Activated CD8-positive, alpha-beta memory T cell treated with anti-CD3 and anti-CD28 coated beads, Interleukin-2, amount 10 ng/mL, durations not matched to agents 7 days and 5 days (primary cell): ENCODE measurements at regions not wholly inside any gene's neighbourhood (a gene's known extent, or its start where the extent isn't known, plus 50 kb on each side); places are given as distances from the start of the nearest gene placed in this dataset.

Experiments
- ATAC-seq: fragments of 150-1000 bp; cut with Tn5 transposase; one replicate; pipeline ENCODE4 v1.10.0; 2021; ENCODE audit warnings: moderate library complexity
- CTCF ChIA-PET: fragments of 350-600 bp; sonication (Branson Sonifier 250); formaldehyde crosslinking; loops from one replicate; lab custom pipeline; 2021; ENCODE audit warnings: antibody characterized with exemption; lab: Charles Lee
- DNase-seq: peaks from one replicate; pipeline ENCODE4 v3.0.0-alpha.2; 2020
- H3K27ac Mint-ChIP-seq: one replicate; pipeline ENCODE4 v1.8.0; 2021; ENCODE audit warnings: mild to moderate bottlenecking, mixed read lengths
- H3K27me3 Mint-ChIP-seq: one replicate; pipeline ENCODE4 v1.8.0; 2021; ENCODE audit warnings: mixed read lengths
- H3K36me3 Mint-ChIP-seq: one replicate; pipeline ENCODE4 v1.8.0; 2021; ENCODE audit warnings: mild to moderate bottlenecking, mixed read lengths
- H3K4me1 Mint-ChIP-seq: one replicate; pipeline ENCODE4 v1.8.0; 2021; ENCODE audit warnings: mixed read lengths
- H3K4me3 Mint-ChIP-seq: one replicate; pipeline ENCODE4 v1.8.0; 2021; ENCODE audit warnings: mild to moderate bottlenecking, moderate library complexity, mixed read lengths
- H3K9me3 Mint-ChIP-seq: one replicate; pipeline ENCODE4 v1.8.0; 2022; ENCODE audit warnings: low read depth, mixed read lengths

DNA sequence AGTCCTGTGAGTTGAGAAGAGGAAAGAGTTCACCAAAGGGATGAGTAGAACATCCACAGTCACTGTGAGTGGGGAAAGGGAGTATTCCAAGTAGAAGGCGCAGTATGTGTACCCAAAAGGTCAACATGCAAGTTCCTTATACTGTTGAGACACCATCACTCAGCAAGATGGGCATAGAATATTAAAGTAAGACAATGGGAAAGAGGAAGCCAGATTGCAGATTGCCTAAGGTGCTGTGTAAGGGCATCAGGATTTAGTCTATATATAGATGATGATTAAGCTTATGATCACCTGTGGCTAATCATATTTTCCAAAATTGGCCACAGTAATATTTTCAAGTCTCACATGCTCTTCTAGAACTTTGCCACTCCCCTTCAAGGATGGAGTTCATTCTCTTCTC lies 120.1 kb upstream of the CAMK1G start:
- Mint-ChIP-seq H3K27me3 (peaks cover 15% of the 10 kb centered on the region), H3K4me3 (no peak overlapping the region), H3K36me3 (no peaks in the 10 kb centered on the region), H3K4me1 (no peaks in the 10 kb centered on the region), H3K9me3 (no peaks in the 10 kb centered on the region), H3K27ac (no peak overlapping the region)
- no peak for DNase-seq
- ATAC-seq = no peak
- CTCF ChIA-PET = no interaction called here

DNA sequence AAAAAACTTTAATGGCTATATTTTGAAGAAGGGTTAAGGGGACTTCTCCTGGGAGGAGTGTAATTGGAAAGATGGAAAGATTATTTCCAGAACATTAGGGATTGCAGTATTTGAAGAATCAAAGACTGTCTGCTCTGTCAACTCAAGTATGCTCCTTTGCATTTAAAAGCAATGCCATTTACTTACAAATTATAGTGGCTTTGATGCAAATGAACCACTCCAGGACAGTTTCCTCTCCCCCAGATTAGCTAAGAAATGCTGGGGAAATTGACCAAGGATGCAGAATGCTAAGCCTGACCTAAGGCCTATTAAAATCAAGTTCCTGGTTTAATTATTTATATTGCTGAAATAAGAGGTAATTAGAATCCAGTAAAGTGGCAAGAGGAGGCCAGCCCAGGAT lies 110.5 kb upstream of the CAMK1G start:
- ATAC-seq = no peak
- Mint-ChIP-seq H3K4me3 (no peak overlapping the region), H3K36me3 (no peaks in the 10 kb centered on the region), H3K4me1 (no peaks in the 10 kb centered on the region), H3K9me3 (peaks cover 8% of the 10 kb centered on the region), H3K27ac (no peak overlapping the region), H3K27me3 (peaks cover 3% of the 10 kb centered on the region)
- no peak for DNase-seq
- CTCF ChIA-PET = no interaction called here

DNA sequence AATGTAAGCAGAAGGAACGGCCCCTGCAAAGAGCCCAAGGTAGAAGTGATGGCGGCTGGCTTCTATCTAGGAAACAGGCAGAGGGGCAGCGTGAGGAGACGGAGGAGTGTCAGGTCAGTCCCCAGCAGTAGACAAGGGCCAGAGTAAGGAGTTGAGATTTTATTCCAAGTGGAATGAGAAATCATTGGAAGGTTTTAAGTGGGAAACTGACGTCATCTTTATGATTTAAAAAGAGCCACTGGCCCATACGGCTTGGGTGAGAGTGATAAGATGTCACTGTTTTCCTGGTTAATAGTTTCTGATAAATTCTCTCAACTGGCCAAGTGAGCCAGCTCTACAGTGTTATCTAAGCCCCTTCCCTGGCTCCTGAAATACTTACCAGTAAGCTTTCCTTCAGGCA lies 103.2 kb upstream of the CAMK1G start:
- no peak for ATAC-seq
- CTCF ChIA-PET = no interaction called here
- Mint-ChIP-seq H3K9me3 (no peaks in the 10 kb centered on the region), H3K4me3 (no peak overlapping the region), H3K27ac (no peak overlapping the region), H3K36me3 (no peaks in the 10 kb centered on the region), H3K27me3 (peaks cover 9% of the 10 kb centered on the region), H3K4me1 (no peaks in the 10 kb centered on the region)
- no peak for DNase-seq

DNA sequence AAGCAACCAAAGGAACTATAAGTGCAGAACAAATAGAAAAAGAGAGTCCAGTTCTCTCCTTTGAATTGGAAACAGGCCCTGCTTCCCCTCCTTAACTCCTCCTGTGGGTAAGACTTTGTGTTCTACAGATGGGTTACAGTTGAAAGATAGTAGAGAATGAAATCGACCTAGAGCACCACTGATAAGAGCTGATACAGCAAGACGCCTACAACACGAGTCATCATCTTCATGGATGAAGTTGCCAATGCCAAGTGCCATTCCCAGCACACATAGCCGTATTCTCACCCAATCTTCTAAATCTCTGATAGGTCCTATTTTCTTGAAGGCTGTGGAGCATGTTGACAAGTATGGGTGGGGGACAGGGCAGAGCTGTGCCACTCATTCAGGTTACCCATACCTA lies 99.8 kb upstream of the CAMK1G start:
- no peaks in the 10 kb centered on the region for H3K4me1 Mint-ChIP-seq
- H3K4me3 Mint-ChIP-seq = no peak overlapping the region
- no peaks in the 10 kb centered on the region for H3K36me3 Mint-ChIP-seq
- CTCF ChIA-PET = no interaction called here
- H3K9me3 Mint-ChIP-seq = no peaks in the 10 kb centered on the region
- peaks cover 7% of the 10 kb centered on the region for H3K27me3 Mint-ChIP-seq
- H3K27ac Mint-ChIP-seq = no peak overlapping the region
- no peak for ATAC-seq
- no peak for DNase-seq

DNA sequence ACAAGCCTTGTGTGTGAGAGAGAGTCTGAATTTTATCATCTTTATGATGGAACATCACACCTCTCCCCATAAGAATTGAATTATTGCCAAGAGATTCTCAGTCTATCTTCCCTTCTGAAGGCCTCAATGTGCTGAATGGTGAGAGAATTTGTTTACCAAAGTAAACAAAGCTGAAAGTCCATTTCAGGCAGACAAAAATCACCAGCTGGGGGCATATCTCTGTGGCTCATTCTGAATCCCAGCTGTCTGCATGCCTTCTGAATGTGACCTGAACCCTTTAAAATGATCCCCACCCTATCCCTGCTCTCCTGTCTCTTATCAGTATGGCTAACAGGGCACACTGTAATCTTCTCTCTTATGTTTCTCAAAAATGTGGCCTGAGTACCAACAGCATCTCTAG lies 99.1 kb upstream of the CAMK1G start:
- no peaks in the 10 kb centered on the region for H3K4me1 Mint-ChIP-seq
- no peak for ATAC-seq
- CTCF ChIA-PET = no interaction called here
- no peak for DNase-seq
- H3K36me3 Mint-ChIP-seq = no peaks in the 10 kb centered on the region
- no peak overlapping the region for H3K27ac Mint-ChIP-seq
- peaks cover 6% of the 10 kb centered on the region for H3K27me3 Mint-ChIP-seq
- no peaks in the 10 kb centered on the region for H3K9me3 Mint-ChIP-seq
- no peak overlapping the region for H3K4me3 Mint-ChIP-seq

DNA sequence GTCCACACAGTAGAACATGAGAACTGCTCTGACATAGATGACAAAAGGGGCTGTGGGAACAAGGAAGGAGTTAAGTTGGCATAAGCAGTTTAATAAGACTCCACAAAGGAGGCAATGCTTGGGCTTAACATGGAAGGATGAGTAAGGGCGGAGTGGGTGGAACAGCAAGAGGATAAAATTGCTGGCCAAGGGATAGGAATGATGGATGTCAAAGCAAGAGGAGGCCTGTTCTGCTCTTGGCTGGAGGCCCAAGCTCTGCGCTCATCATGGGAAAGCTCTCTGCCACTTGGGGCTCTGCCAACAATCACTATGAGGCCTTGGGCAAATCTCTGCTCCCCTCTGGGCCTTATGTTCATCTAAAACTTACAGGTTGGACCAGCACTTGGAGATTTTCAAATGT lies 98.3 kb upstream of the CAMK1G start:
- CTCF ChIA-PET = no interaction called here
- no peak overlapping the region for H3K27ac Mint-ChIP-seq
- no peaks in the 10 kb centered on the region for H3K36me3 Mint-ChIP-seq
- no peak for ATAC-seq
- DNase-seq = no peak
- no peak overlapping the region for H3K4me3 Mint-ChIP-seq
- no peaks in the 10 kb centered on the region for H3K9me3 Mint-ChIP-seq
- peaks cover 3% of the 10 kb centered on the region for H3K27me3 Mint-ChIP-seq
- no peaks in the 10 kb centered on the region for H3K4me1 Mint-ChIP-seq

DNA sequence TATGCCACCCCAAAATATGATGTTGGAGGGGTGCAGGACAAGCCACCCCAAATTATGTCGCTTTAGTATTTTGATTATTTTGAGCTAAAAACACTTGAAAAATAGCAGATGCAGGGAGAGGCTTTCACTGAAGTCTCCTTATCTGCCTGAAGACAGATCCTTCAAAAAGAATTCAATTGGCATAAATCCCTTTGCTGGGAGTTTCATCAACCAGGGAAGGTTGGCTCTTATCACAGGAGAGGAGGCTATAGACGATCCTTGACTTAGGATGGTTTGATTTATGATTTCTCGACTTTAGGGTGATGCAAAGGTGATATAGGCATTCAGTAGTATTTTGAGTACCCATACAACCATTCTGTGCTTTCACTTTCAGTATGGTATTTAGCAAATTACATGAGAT lies 97.8 kb upstream of the CAMK1G start:
- CTCF ChIA-PET = no interaction called here
- Mint-ChIP-seq H3K4me3 (no peak overlapping the region), H3K9me3 (no peaks in the 10 kb centered on the region), H3K4me1 (no peaks in the 10 kb centered on the region), H3K27ac (no peak overlapping the region), H3K36me3 (no peaks in the 10 kb centered on the region), H3K27me3 (peaks cover 3% of the 10 kb centered on the region)
- DNase-seq = no peak
- ATAC-seq = no peak

DNA sequence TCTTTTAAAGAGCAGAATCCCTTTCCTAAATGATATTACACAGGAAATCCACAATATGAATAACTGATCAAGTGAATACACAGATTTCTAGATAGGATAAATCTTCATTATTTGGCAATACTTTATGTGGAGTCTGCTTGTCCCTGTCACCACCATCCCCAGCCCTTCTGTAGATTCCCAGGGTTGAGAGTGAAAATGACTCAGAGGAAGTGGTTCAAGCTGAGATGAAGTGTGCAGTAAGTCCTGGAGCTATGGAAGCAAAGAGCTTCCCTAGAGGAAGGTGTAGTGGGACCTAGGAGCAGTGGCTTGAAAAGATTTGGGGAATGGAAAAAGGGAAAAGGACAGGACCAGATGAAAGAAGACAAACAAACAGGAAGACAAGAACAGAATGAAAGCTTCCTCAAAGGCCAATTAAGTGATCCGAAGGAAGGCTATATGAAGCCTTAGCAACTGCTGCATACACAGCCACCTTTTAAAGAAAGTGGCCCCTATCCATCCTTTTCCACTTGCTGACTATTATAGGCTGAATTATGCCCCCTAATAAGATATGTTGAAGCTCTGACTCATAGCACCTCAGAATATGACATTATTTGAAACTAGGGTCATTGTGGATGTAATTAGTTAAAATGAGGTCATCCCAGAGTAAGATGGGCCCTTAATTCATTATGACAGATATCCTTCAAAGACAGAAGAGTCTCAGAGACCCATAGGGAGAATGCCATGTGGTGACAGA lies 96.5 kb upstream of the CAMK1G start:
- CTCF ChIA-PET = no interaction called here
- H3K27ac Mint-ChIP-seq = no peak overlapping the region

DNA sequence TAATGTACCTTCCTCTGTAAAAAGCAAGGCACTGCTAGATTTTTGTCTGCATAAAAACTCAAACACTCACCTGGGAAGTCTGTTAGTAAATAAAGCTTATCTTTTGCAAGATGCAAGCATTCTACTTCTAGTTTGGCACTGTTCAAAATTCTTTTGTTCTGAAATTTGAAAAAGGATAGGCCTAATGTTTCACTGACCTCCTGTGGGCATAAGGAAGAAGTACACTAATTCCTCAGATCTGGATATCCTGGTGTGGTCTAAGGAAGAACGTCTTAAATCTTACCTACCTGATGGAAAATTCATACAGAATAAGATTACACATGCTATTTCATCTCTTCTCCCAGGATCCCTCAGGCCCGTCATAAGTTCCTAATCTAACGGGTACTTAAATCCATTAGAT lies 93.5 kb upstream of the CAMK1G start:
- H3K36me3 Mint-ChIP-seq = no peaks in the 10 kb centered on the region
- no peak for ATAC-seq
- no peak for DNase-seq
- CTCF ChIA-PET = no interaction called here
- H3K27me3 Mint-ChIP-seq = peaks cover 8% of the 10 kb centered on the region
- no peaks in the 10 kb centered on the region for H3K9me3 Mint-ChIP-seq
- no peaks in the 10 kb centered on the region for H3K4me1 Mint-ChIP-seq
- H3K4me3 Mint-ChIP-seq = no peak overlapping the region
- H3K27ac Mint-ChIP-seq = no peak overlapping the region

More for the DNA sequence above, 96.5 kb upstream of the CAMK1G start:
- Mint-ChIP-seq H3K27me3 (peaks cover 4% of the 10 kb centered on the region), H3K9me3 (no peaks in the 10 kb centered on the region), H3K4me1 (no peaks in the 10 kb centered on the region), H3K36me3 (no peaks in the 10 kb centered on the region), H3K4me3 (no peak overlapping the region)
- DNase-seq (no peak), ATAC-seq (no peak)

DNA sequence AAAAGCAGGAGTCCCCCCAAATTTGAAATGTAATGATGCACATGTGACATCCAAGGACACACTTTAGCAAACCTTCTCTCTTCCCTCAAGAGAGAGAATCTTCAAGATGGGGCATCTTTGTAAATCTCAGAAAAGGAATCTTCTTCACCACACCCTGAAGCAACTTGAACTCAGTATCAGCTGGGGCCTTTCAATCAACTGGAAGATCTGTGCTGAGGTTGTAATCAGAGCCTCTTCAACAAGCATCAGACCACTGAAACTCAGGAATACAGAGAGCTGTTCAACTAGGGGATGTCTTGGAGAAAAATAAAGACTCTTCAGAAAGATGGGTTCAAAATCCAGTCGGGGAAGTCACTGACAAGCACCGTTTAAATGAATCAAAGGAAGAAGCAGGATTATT lies 92.5 kb upstream of the CAMK1G start:
- no peak for ATAC-seq
- CTCF ChIA-PET = no interaction called here
- H3K36me3 Mint-ChIP-seq = no peaks in the 10 kb centered on the region
- no peaks in the 10 kb centered on the region for H3K4me1 Mint-ChIP-seq
- H3K4me3 Mint-ChIP-seq = no peak overlapping the region
- H3K9me3 Mint-ChIP-seq = peaks cover 2% of the 10 kb centered on the region
- no peak overlapping the region for H3K27ac Mint-ChIP-seq
- DNase-seq = no peak
- H3K27me3 Mint-ChIP-seq = peaks cover 8% of the 10 kb centered on the region

DNA sequence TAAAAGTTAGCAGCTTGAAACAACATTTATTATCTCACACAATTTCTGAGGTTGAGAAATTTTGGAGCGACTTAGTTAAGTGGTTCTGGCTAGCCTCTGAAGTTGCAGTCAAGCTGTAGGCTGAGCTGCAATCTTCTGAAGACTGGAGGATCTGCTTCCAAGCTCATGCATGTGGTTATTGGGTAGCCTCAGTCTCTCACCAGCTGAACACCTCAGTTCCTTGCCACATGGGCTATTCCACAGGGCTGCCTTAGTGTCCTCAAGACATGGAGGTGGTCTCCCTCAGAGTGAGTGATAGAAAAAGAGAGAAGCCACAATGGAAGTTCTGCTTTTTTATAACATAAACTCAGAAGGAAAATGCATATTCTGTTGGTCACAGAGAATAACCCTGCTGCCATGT lies 92.0 kb upstream of the CAMK1G start:
- ATAC-seq (no peak), DNase-seq (no peak)
- no peaks in the 10 kb centered on the region for H3K36me3 Mint-ChIP-seq
- peaks cover 8% of the 10 kb centered on the region for H3K27me3 Mint-ChIP-seq
- no peaks in the 10 kb centered on the region for H3K4me1 Mint-ChIP-seq
- CTCF ChIA-PET = no interaction called here
- H3K4me3 Mint-ChIP-seq = no peak overlapping the region
- H3K27ac Mint-ChIP-seq = no peak overlapping the region
- peaks cover 2% of the 10 kb centered on the region for H3K9me3 Mint-ChIP-seq

DNA sequence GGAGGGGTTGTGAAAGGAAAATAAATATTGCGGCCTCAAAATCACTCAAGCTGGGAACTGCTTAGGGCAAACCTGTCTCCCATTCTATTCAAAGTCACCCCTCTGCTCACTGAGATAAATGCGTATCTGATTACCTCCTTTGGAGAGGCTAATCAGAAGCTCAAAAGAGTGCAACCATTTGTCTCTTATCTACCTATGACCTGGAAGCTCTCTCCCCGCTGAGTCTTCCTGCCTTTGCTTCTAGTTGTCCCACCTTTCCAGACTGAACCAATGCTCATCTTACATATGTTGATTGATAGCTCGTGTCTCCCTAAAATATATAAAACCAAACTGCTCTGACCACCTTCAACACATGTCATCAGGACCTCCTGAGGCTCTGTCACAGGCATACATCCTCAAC lies 91.6 kb upstream of the CAMK1G start:
- no peaks in the 10 kb centered on the region for H3K4me1 Mint-ChIP-seq
- peaks cover 12% of the 10 kb centered on the region for H3K27me3 Mint-ChIP-seq
- H3K9me3 Mint-ChIP-seq = peaks cover 2% of the 10 kb centered on the region
- no peak for DNase-seq
- H3K4me3 Mint-ChIP-seq = no peak overlapping the region
- ATAC-seq = no peak
- H3K27ac Mint-ChIP-seq = no peak overlapping the region
- no peaks in the 10 kb centered on the region for H3K36me3 Mint-ChIP-seq
- CTCF ChIA-PET = no interaction called here

DNA sequence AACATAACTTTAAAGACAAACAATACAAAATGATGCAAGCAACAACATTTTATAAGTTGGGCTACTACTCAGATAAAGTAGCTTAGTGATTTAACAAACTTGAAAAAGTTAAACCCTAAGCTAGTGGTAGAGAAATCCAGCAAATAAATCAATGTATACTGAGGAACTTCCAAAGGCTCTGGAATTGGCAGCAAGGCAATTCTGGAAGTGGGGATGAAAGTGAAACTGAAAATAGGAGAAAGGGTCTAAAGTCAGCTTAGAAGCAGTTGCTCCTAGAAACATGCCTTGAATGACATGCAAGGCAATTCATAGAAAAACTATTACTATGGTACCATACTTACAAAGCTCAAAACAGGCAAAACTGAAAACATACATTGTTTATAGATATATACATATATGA lies 90.0 kb upstream of the CAMK1G start:
- Mint-ChIP-seq H3K4me1 (no peaks in the 10 kb centered on the region), H3K27me3 (peaks cover 13% of the 10 kb centered on the region), H3K9me3 (peaks cover 2% of the 10 kb centered on the region), H3K27ac (no peak overlapping the region), H3K36me3 (no peaks in the 10 kb centered on the region), H3K4me3 (no peak overlapping the region)
- no peak for ATAC-seq
- no peak for DNase-seq
- CTCF ChIA-PET = no interaction called here

DNA sequence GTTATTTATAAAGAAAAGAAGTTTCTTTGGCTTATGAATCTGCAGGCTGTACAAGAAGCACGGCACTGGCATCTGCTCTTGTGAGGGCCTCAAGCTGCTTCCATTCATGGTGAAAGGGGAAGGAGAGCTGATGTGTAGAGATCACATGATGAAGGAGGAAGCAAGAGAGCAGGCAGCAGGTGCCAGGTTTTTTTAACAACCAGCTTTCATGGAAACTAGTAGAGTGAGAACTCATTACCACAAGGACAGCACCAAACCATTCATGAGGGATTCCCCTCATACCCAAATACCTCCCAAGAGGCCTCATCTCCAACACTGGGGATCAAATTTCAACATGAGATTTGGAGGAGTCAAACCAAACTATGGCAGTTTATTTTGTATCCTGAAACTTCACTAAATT lies 85.8 kb upstream of the CAMK1G start:
- CTCF ChIA-PET = no interaction called here
- H3K27me3 Mint-ChIP-seq = peaks cover 8% of the 10 kb centered on the region
- DNase-seq (no peak), ATAC-seq (no peak)
- no peak overlapping the region for H3K27ac Mint-ChIP-seq
- peaks cover 8% of the 10 kb centered on the region for H3K9me3 Mint-ChIP-seq
- no peaks in the 10 kb centered on the region for H3K4me1 Mint-ChIP-seq
- no peak overlapping the region for H3K4me3 Mint-ChIP-seq
- H3K36me3 Mint-ChIP-seq = no peaks in the 10 kb centered on the region

DNA sequence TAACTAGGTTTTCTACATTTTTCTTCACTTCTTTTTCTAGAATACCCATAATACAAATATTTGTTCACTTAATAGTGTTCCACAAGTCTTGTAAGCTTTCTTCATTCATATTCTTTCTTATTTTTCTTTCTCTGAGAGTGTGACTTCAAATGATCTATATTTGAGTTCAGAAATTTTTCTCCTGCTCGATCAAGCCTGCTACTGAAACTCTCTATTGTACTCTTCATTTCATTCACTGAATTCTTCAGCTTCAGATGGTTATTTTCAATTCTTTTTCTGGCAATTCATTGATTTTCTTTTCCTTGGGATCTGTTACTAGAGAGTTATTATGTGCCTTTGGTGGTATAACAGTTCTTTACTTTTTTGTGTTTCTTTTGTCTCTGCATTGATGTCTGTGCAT lies 82.5 kb upstream of the CAMK1G start:
- H3K27me3 Mint-ChIP-seq = peaks cover 4% of the 10 kb centered on the region
- CTCF ChIA-PET = interaction anchor here (1.4 kb wide), 1 partner anchor 9 kb away, joined by 3 read pairs; no protein-coding TSS in a partner anchor
- H3K36me3 Mint-ChIP-seq = no peaks in the 10 kb centered on the region
- DNase-seq = no peak
- no peak overlapping the region for H3K4me3 Mint-ChIP-seq
- no peak overlapping the region for H3K27ac Mint-ChIP-seq
- ATAC-seq = no peak
- no peaks in the 10 kb centered on the region for H3K4me1 Mint-ChIP-seq
- H3K9me3 Mint-ChIP-seq = peaks cover 5% of the 10 kb centered on the region
